ENCODE measurements at regions not wholly inside any gene's neighbourhood (a gene's known extent, or its start where the extent isn't known, plus 50 kb on each side); places are given as distances from the start of the nearest gene placed in this dataset.

GRCh38 chr10:117480097-117480496 is 62.4 kb upstream of the EMX2 start:
- DNase-seq, result no peak
- Histone ChIP-seq H3K27me3 (peaks cover 9% of the 10 kb centered on the region), H3K27ac (no peak overlapping the region), H3K36me3 (no peaks in the 10 kb centered on the region), H3K4me3 (no peak overlapping the region), H3K4me1 (peaks cover 0 to 7% (median 2%) of the 10 kb centered on the region in 4 donors), H3K9me3 (no peaks in the 10 kb centered on the region)
- intact Hi-C loops (cut with DNase I; ENCODE audit: low total_unique reads) (no loop called here), in situ Hi-C loops (cut with MboI; ENCODE audit: low pct_ligation_motif_present in 1 of 4, low pct_unique_long_range_greater_than_20kb in 1 of 4, low sequenced_read_pairs in 3 of 4) (no loop called here)
- TF ChIP-seq, protein P1, sequence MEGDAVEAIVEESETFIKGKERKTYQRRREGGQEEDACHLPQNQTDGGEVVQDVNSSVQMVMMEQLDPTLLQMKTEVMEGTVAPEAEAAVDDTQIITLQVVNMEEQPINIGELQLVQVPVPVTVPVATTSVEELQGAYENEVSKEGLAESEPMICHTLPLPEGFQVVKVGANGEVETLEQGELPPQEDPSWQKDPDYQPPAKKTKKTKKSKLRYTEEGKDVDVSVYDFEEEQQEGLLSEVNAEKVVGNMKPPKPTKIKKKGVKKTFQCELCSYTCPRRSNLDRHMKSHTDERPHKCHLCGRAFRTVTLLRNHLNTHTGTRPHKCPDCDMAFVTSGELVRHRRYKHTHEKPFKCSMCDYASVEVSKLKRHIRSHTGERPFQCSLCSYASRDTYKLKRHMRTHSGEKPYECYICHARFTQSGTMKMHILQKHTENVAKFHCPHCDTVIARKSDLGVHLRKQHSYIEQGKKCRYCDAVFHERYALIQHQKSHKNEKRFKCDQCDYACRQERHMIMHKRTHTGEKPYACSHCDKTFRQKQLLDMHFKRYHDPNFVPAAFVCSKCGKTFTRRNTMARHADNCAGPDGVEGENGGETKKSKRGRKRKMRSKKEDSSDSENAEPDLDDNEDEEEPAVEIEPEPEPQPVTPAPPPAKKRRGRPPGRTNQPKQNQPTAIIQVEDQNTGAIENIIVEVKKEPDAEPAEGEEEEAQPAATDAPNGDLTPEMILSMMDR (IDR thresholded peaks at IDR 0.05), result no peak
- TF ChIP-seq EP300 (IDR thresholded peaks at IDR 0.05; ENCODE audit: low read depth), result no peak
- TF ChIP-seq POLR2A (IDR thresholded peaks at IDR 0.05), result no peak
- no peak for TF ChIP-seq POLR2AphosphoS5 (IDR thresholded peaks at IDR 0.05)
- WGBS, 2 donors (ENCODE audit: low coverage in 1 of 2), result 80% methylated on average over 1 of the region's 1 CpG; no CpG with 5 or more reads in 1 of the 2 donors

DNA sequence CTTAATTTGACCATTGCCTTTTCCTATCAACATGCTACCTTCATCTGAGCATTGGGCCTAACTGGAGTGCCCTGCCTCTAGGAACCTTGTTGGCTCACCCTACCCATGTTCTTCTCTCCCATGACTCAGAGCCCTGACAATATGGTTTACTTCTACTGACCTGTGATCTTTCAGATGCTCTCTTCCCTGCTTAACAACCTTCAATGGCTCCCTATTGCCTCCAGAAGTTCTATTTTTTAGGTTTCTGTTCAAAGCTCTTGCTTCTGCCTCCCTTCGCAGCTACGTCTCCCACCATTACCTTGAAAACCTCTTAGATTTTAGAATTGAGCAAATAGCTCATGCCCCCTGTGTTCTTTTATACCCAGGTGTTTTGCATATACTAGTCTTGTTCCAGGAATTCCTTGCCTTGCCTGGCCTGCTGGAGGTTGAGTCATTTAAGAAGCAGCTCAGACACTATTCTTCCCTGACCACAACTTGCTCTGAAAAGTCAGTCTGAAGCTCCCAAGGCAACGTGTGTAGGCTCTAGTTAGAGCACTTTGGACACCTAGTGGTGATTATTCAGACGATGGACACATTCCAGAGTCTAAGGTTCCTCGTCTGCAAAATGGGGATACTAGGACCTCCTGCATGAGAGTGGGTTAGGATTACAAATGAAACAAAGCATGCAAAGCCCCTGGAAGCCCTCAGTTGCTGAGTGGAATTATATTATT is 64.4 kb upstream of the EMX2 start:
- peaks cover 12% of the 10 kb centered on the region for H3K27me3 ChIP-seq
- peak overlapping the region in 2 of 4 donors; percentile 38 to 57 for H3K27ac ChIP-seq
- in situ Hi-C loops (cut with MboI; ENCODE audit: low pct_ligation_motif_present in 1 of 4, low pct_unique_long_range_greater_than_20kb in 1 of 4, low sequenced_read_pairs in 3 of 4) (no loop called here), intact Hi-C loops (cut with DNase I; ENCODE audit: low total_unique reads) (no loop called here)
- H3K9me3 ChIP-seq, result no peaks in the 10 kb centered on the region
- DNase-seq, result no peak
- no peaks in the 10 kb centered on the region for H3K36me3 ChIP-seq
- H3K4me3 ChIP-seq, result no peak overlapping the region
- TF ChIP-seq POLR2A (IDR thresholded peaks at IDR 0.05), result no peak
- TF ChIP-seq, protein P1 (IDR thresholded peaks at IDR 0.05), result peak in 2 of 5 experiments; percentile 23 to 24
- WGBS, 2 donors (ENCODE audit: low coverage in 1 of 2), result 49 to 69% methylated on average over 4 to 5 of the region's 5 CpGs
- H3K4me1 ChIP-seq, result peaks cover 0 to 7% (median 2%) of the 10 kb centered on the region in 4 donors

- WGBS, 2 donors (ENCODE audit: low coverage in 1 of 2), result 49 to 82% methylated on average over 2 of the region's 2 CpGs
- no peak for TF ChIP-seq EP300 (IDR thresholded peaks at IDR 0.05; ENCODE audit: low read depth)
- TF ChIP-seq, protein P1 (IDR thresholded peaks at IDR 0.05), result no peak
- no peak for TF ChIP-seq POLR2AphosphoS5 (IDR thresholded peaks at IDR 0.05)
- TF ChIP-seq POLR2A (IDR thresholded peaks at IDR 0.05), result no peak
- Histone ChIP-seq H3K36me3 (no peaks in the 10 kb centered on the region), H3K27ac (peak overlapping the region in 2 of 4 donors; percentile 38 to 66), H3K9me3 (no peaks in the 10 kb centered on the region), H3K27me3 (peaks cover 13% of the 10 kb centered on the region), H3K4me3 (no peak overlapping the region), H3K4me1 (peaks cover 0 to 7% (median 2%) of the 10 kb centered on the region in 4 donors)
- in situ Hi-C loops (cut with MboI; ENCODE audit: low pct_ligation_motif_present in 1 of 4, low pct_unique_long_range_greater_than_20kb in 1 of 4, low sequenced_read_pairs in 3 of 4) (no loop called here), intact Hi-C loops (cut with DNase I; ENCODE audit: low total_unique reads) (no loop called here)
- DNase-seq, result no peak
These were observed 65.2 kb upstream of the EMX2 start for GRCh38 chr10:117477211-117477947.

GRCh38 chr10:117476716-117477115 is 65.8 kb upstream of the EMX2 start:
- TF ChIP-seq, protein P1 (IDR thresholded peaks at IDR 0.05), result no peak
- TF ChIP-seq POLR2AphosphoS5 (IDR thresholded peaks at IDR 0.05), result no peak
- no peak for TF ChIP-seq POLR2A (IDR thresholded peaks at IDR 0.05)
- no peak for TF ChIP-seq EP300 (IDR thresholded peaks at IDR 0.05; ENCODE audit: low read depth)
- Histone ChIP-seq H3K27ac (peak overlapping the region in 2 of 4 donors; percentile 38 to 66), H3K4me3 (no peak overlapping the region), H3K27me3 (peaks cover 13% of the 10 kb centered on the region), H3K36me3 (no peaks in the 10 kb centered on the region), H3K9me3 (no peaks in the 10 kb centered on the region), H3K4me1 (peaks cover 0 to 7% (median 2%) of the 10 kb centered on the region in 4 donors)
- no peak for DNase-seq
- in situ Hi-C loops (cut with MboI; ENCODE audit: low pct_ligation_motif_present in 1 of 4, low pct_unique_long_range_greater_than_20kb in 1 of 4, low sequenced_read_pairs in 3 of 4) (no loop called here), intact Hi-C loops (cut with DNase I; ENCODE audit: low total_unique reads) (no loop called here)
- WGBS, 2 donors (ENCODE audit: low coverage in 1 of 2), result 56 to 68% methylated on average over 1 to 3 of the region's 3 CpGs
